BE2C (cell line): ENCODE measurements at regions not wholly inside any gene's neighbourhood (a gene's known extent, or its start where the extent isn't known, plus 50 kb on each side); places are given as distances from the start of the nearest gene placed in this dataset.

Experiments used
- DNase-seq: peaks from one replicate; pipeline ENCODE4 v3.0.0-alpha.2; 2020
- H3K27me3 ChIP-seq: fragments of 250-450 bp; sonication (Bioruptor Pico); 2 replicates; pipeline ENCODE4 v1.5.1; 2020; ENCODE audit warnings: mild to moderate bottlenecking
- H3K36me3 ChIP-seq: fragments of 250-450 bp; sonication (Bioruptor Pico); 2 replicates; pipeline ENCODE4 v1.5.1; 2020; ENCODE audit warnings: mild to moderate bottlenecking
- H3K4me1 ChIP-seq: fragments of 250-450 bp; sonication (Bioruptor Pico); 2 replicates; pipeline ENCODE4 v1.5.1; 2020
- H3K4me3 ChIP-seq: 2 replicates; pipeline ENCODE4 v1.5.1; 2011; ENCODE audit warnings: low read depth, low read length
- H3K9me3 ChIP-seq: fragments of 250-450 bp; sonication (Bioruptor Pico); 2 replicates; pipeline ENCODE4 v1.5.1; 2020
- TF ChIP-seq, protein P1 (sequence below): IDR thresholded peaks from 2 replicates; pipeline ENCODE4 v1.5.1; 2012; ENCODE audit warnings: mild to moderate bottlenecking, low read depth, low read length

DNA sequence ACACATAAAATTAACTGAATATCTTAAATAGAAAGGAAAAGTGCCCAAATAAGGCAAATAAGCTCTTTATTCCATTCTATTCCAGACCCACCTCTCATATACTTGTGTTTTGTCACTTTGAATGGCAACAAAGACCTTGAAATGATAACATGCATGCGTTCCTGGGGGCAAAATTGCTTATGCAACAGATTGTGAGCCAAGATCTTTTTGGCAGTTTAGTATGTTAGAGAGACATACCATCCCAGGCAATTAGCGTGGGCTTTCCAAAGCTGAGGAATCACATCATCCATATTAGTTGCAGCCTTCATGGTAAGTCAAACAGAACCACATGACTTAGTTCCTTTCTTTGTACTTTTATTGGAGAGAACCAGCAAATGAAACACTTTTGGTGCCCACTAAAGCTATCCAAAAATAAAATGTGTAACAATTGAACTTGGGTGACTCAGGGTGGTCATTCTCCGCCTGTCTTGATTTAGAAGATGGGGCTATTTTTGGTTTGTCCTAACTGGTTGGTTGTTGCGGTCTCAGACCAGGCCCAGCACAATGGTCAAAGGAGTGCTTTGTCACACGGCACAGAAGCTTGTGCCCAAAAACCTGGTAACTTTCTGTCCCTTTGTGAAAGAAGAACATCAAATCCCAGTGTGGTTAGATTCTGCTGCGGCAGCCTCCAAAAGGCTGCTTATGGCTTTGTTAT is 68.7 kb upstream of the ATF3 start:
- Histone ChIP-seq H3K27me3 (no peaks in the 10 kb centered on the region), H3K36me3 (no peaks in the 10 kb centered on the region), H3K4me3 (no peak overlapping the region), H3K4me1 (no peaks in the 10 kb centered on the region), H3K9me3 (no peaks in the 10 kb centered on the region)
- DNase-seq = no peak
- TF ChIP-seq, protein P1, sequence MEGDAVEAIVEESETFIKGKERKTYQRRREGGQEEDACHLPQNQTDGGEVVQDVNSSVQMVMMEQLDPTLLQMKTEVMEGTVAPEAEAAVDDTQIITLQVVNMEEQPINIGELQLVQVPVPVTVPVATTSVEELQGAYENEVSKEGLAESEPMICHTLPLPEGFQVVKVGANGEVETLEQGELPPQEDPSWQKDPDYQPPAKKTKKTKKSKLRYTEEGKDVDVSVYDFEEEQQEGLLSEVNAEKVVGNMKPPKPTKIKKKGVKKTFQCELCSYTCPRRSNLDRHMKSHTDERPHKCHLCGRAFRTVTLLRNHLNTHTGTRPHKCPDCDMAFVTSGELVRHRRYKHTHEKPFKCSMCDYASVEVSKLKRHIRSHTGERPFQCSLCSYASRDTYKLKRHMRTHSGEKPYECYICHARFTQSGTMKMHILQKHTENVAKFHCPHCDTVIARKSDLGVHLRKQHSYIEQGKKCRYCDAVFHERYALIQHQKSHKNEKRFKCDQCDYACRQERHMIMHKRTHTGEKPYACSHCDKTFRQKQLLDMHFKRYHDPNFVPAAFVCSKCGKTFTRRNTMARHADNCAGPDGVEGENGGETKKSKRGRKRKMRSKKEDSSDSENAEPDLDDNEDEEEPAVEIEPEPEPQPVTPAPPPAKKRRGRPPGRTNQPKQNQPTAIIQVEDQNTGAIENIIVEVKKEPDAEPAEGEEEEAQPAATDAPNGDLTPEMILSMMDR = no peak

DNA sequence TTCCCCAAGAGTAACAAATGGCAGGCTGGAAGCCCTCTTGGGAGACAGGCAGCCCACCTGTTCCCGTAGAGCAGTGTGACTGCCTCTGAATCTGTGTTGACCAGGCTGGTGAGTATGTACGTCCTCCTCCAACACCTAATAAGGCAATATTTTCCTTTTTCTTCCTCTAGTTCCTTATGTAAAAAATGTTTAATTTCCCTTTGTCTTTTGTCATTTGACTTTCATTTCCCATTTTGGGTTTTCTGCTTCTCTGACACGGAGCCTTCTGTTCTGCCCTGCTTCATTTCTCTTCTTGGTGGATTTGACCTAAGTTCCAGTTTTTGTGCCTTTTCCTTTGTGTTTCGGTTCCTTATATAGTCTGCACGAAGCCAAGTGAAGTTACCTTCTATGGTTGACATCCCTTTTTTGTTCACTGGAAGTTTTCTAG is 65.8 kb upstream of the ATF3 start:
- no peak for DNase-seq
- no peaks in the 10 kb centered on the region for H3K4me1 ChIP-seq
- TF ChIP-seq, protein P1 = no peak
- H3K4me3 ChIP-seq = no peak overlapping the region
- H3K9me3 ChIP-seq = no peaks in the 10 kb centered on the region
- no peaks in the 10 kb centered on the region for H3K27me3 ChIP-seq
- no peaks in the 10 kb centered on the region for H3K36me3 ChIP-seq

DNA sequence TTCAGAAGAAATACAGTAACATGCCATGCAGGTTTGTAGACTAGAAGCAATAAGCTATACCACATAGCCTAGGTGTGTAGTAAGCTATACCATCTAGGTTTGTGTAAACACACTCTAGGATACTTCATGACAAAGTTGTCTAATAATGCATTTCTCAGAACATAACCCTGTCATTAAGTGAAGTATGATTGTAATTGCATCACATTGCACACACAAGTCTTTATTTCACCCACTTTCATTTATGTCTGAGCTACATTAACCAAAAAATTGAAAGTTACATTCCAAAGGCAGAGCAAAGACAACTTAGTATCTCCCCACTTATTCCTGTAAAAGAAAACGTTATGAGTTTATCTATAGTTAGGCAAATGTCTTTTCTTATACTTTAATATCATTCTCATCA is 64.5 kb upstream of the ATF3 start:
- no peaks in the 10 kb centered on the region for H3K4me1 ChIP-seq
- no peaks in the 10 kb centered on the region for H3K27me3 ChIP-seq
- no peak for DNase-seq
- H3K36me3 ChIP-seq = no peaks in the 10 kb centered on the region
- TF ChIP-seq, protein P1 = no peak
- H3K4me3 ChIP-seq = no peak overlapping the region
- no peaks in the 10 kb centered on the region for H3K9me3 ChIP-seq

DNA sequence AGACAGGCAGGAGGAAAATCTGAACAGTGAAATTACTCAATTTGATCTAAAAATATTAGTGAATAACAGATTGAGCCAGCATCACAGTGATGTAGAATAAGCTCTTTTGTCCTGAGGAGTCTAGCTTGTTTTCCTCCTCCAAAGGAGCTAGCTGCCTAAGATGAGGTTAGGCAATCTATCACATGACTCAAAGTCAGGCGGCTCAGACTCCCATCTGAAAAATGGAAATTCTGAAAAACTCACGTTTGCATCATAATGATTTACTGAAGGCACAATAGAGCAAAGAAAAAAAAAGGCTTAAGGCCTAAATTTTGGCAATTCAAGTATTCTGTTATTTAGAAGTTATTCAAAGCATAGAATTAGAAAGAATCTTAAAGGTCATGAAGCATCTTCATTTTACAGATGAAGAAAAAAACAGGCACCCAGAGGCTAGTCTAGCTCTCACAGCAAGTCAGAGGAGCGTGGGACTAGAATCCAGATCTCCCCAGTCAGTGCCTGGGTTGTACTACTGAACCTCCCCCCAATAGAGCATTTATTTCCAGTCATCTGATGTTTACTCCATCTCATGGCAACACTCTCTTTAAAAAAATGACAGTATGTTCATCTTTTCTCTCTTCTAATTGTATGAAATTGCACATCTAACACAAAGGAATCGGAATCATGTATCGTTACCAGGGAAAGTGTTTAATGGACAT is 62.5 kb upstream of the ATF3 start:
- Histone ChIP-seq H3K9me3 (no peaks in the 10 kb centered on the region), H3K27me3 (no peaks in the 10 kb centered on the region), H3K4me3 (no peak overlapping the region), H3K4me1 (no peaks in the 10 kb centered on the region), H3K36me3 (no peaks in the 10 kb centered on the region)
- no peak for DNase-seq
- TF ChIP-seq, protein P1 = no peak

DNA sequence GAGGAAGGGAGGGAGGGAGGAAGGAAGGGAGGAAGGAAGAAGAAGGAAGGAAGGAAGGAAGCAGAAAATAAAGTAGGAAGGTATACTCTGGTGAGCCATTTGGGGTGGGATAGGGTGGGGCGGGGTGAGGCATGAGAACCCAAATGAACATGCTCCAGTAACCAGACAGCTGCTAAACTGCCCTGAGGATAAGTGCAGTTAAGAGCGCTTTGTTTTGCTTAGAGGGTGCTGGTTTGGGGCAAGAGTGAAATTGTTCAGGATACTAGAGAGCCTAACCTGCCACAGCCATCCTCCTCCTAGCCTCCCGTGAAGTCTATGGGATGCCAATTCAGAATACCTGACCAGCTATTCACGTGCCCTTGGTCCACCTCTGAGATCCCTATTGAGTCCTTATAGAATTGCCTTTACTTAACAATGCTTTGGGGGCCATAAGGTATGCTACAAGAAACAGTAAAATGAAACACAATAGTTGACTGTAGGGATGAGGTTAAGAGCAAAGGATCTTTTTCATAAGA is 59.0 kb upstream of the ATF3 start:
- TF ChIP-seq, protein P1 = no peak
- H3K27me3 ChIP-seq = no peaks in the 10 kb centered on the region
- H3K36me3 ChIP-seq = no peaks in the 10 kb centered on the region
- H3K4me1 ChIP-seq = no peaks in the 10 kb centered on the region
- no peak overlapping the region for H3K4me3 ChIP-seq
- no peak for DNase-seq
- no peaks in the 10 kb centered on the region for H3K9me3 ChIP-seq

DNA sequence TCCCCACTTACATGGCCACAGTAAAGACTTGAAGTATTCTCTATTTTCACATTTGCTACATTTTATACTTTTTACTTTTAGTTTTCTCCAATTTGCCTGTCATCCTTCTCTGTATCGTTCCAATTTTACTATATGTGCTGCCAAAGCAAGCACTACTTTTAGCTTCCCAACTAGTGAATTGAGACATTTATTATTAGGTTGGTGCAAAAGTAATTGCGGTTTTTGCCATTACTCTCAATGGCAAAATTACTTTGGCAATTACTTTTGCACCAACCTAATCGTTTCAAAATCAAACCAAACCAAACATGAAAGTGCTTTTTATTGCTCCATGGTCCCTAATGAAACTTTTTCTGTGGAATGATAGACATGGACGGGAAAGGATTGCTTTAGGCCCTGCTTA is 56.6 kb upstream of the ATF3 start:
- Histone ChIP-seq H3K4me3 (no peak overlapping the region), H3K4me1 (no peaks in the 10 kb centered on the region), H3K36me3 (no peaks in the 10 kb centered on the region), H3K27me3 (no peaks in the 10 kb centered on the region), H3K9me3 (no peaks in the 10 kb centered on the region)
- TF ChIP-seq, protein P1 = no peak
- no peak for DNase-seq
